Endothelial cell of umbilical vein (primary cell): ENCODE measurements at regions not wholly inside any gene's neighbourhood (a gene's known extent, or its start where the extent isn't known, plus 50 kb on each side); places are given as distances from the start of the nearest gene placed in this dataset.

Experiments used
- BruUV-seq: library from RNA; stranded (reverse); fragments of 400-500 nt; replicated peaks from 2 replicates; lab custom pipeline; 2021; lab: Mats Ljungman, UMichigan
- CTCF ChIA-PET: fragments of 300-600, 350-600 bp; sonication (Branson Sonifier 250); formaldehyde crosslinking; loops from one replicate; lab custom pipeline; 2021; ENCODE audit warnings: antibody characterized with exemption, inconsistent platforms; lab: Charles Lee
- POLR2A ChIA-PET: fragments of 300-600, 350-600 bp; sonication (Branson Sonifier 250); formaldehyde crosslinking; loops from one replicate; lab custom pipeline; 2021; ENCODE audit warnings: antibody characterized with exemption, inconsistent platforms; lab: Charles Lee
- DNase-seq: peaks from one replicate; pipeline ENCODE4 v3.0.0-alpha.2; 2011; ENCODE audit warnings: low read depth, low spot score
- FAIRE-seq: peaks from 2 replicates; lab custom pipeline; 2011; peaks lifted over from hg19 to GRCh38; lab: Jason Lieb, UNC
- H2AFZ ChIP-seq: 2 replicates; pipeline ENCODE4 v1.6.0; 2012; ENCODE audit warnings: low read depth, low read length, control low read depth, inconsistent platforms
- H3K27ac ChIP-seq: 2 replicates; pipeline ENCODE4 v1.5.1; 2011; ENCODE audit warnings: low read depth, mild to moderate bottlenecking, control low read depth, low read length, moderate library complexity; ENCODE audit not compliant: insufficient read depth
- H3K27me3 ChIP-seq, 2 experiments: 2 replicates each; pipeline versions ENCODE4 v1.6.0 to v1.6.1; 2011; ENCODE audit warnings: low read length in 2 of 2, mixed read lengths in 1 of 2; ENCODE audit not compliant: control insufficient read depth in 2 of 2, insufficient read depth in 2 of 2
- H3K36me3 ChIP-seq, 2 experiments: 2 replicates in 1 of 2; 3 replicates in 1 of 2; pipeline ENCODE4 v1.5.1; 2011; ENCODE audit warnings: low read length in 2 of 2, mild to moderate bottlenecking in 1 of 2, moderate library complexity in 1 of 2; ENCODE audit not compliant: control insufficient read depth in 2 of 2, insufficient read depth in 2 of 2; ENCODE audit errors: extremely low read depth in 1 of 2
- H3K4me1 ChIP-seq: 3 replicates; pipeline ENCODE4 v1.5.1; 2011; ENCODE audit warnings: mild to moderate bottlenecking, low read length; ENCODE audit not compliant: control insufficient read depth, insufficient read depth; ENCODE audit errors: extremely low read depth
- H3K4me2 ChIP-seq: 2 replicates; pipeline ENCODE4 v1.6.1; 2011; ENCODE audit warnings: low read length, control low read depth, mixed read lengths; ENCODE audit not compliant: insufficient read depth
- H3K4me3 ChIP-seq, 3 experiments: fragments of 200-600 bp in 1 of 3; sonication (generic), shearing (Covaris generic) in 1 of 3; replicated peaks in 1 of 3; 2 replicates each; pipeline ENCODE4 v1.5.1; 2011 to 2016; ENCODE audit warnings: control low read depth in 3 of 3, low read length in 3 of 3, mild to moderate bottlenecking in 2 of 3, inconsistent platforms in 1 of 3, low read depth in 1 of 3, moderate library complexity in 1 of 3; ENCODE audit not compliant: insufficient read depth in 1 of 3
- H3K79me2 ChIP-seq: 2 replicates; pipeline ENCODE4 v1.6.0; 2012; ENCODE audit warnings: low read length, inconsistent platforms; ENCODE audit not compliant: control insufficient read depth, insufficient read depth
- H3K9ac ChIP-seq: replicated peaks from 2 replicates; pipeline ENCODE3; 2011; ENCODE audit warnings: low read length, control low read depth; ENCODE audit not compliant: insufficient read depth; ENCODE audit errors: extremely low read depth
- H3K9me1 ChIP-seq: replicated peaks from 3 replicates; pipeline ENCODE4 v1.6.0; 2011; ENCODE audit warnings: mild to moderate bottlenecking, low read length; ENCODE audit not compliant: control insufficient read depth, insufficient read depth; ENCODE audit errors: extremely low read depth
- H3K9me3 ChIP-seq: replicated peaks from 2 replicates; pipeline ENCODE4 v1.5.1; 2012; ENCODE audit warnings: low read length, inconsistent platforms; ENCODE audit not compliant: control insufficient read depth, insufficient read depth
- H4K20me1 ChIP-seq: replicated peaks from 2 replicates; pipeline ENCODE3; 2011; ENCODE audit warnings: mild to moderate bottlenecking, low read length; ENCODE audit not compliant: control insufficient read depth, insufficient read depth; ENCODE audit errors: extremely low read depth
- EZH2 ChIP-seq: IDR thresholded peaks from 2 replicates; pipeline ENCODE4 v1.6.1; 2012; ENCODE audit warnings: borderline replicate concordance, low read depth, mild to moderate bottlenecking, moderate library complexity, low read length, inconsistent platforms; ENCODE audit not compliant: severe bottlenecking
- FOS ChIP-seq: IDR thresholded peaks from 2 replicates; pipeline ENCODE4 v1.6.1; 2011; ENCODE audit warnings: mild to moderate bottlenecking, low read length, moderate library complexity, borderline replicate concordance; ENCODE audit not compliant: insufficient read depth
- GATA2 ChIP-seq: IDR thresholded peaks from 2 replicates; pipeline ENCODE4 v1.7.0; 2011; ENCODE audit warnings: low read depth, mild to moderate bottlenecking, moderate library complexity, mixed read lengths, low read length; ENCODE audit not compliant: insufficient read length, insufficient read depth
- JUN ChIP-seq: IDR thresholded peaks from 2 replicates; pipeline ENCODE4 v1.6.1; 2011; ENCODE audit warnings: borderline replicate concordance, low read depth; ENCODE audit not compliant: insufficient read length, insufficient read depth
- MYC ChIP-seq: IDR thresholded peaks from one replicate; pipeline ENCODE4 v1.6.1; 2011; ENCODE audit warnings: mild to moderate bottlenecking, low read depth, low read length
- POLR2A ChIP-seq: IDR thresholded peaks from 2 replicates; pipeline ENCODE4 v1.6.1; 2012; ENCODE audit warnings: low read depth, mild to moderate bottlenecking, control low read depth, low read length
- POLR2AphosphoS5 ChIP-seq: IDR thresholded peaks from 2 replicates; pipeline ENCODE4 v1.6.1; 2012; ENCODE audit warnings: low read depth, mild to moderate bottlenecking, control low read depth, low read length, moderate library complexity; ENCODE audit not compliant: insufficient read depth
- dilution Hi-C: fragments of 300-500 bp; cut with MboI; formaldehyde crosslinking; loops from one replicate; pipeline ENCODE4 v1.15.0; 2019; ENCODE audit warnings: low sequenced_read_pairs; ENCODE audit not compliant: extremely low pct_ligation_motif_present
- intact Hi-C: fragments of 100-400 bp; cut with micrococcal nuclease; formaldehyde crosslinking; loops from one replicate; pipeline ENCODE4 v1.10.0; 2022
- TF ChIP-seq, protein P1 (sequence below), 2 donors: IDR thresholded peaks; 1 replicate in 1 of 2; 2 replicates in 1 of 2; pipeline ENCODE4 v1.5.1; 2011; ENCODE audit warnings: low read length in 2 of 2, mild to moderate bottlenecking in 2 of 2, moderate library complexity in 2 of 2, control low read depth in 1 of 2, inconsistent platforms in 1 of 2, low read depth in 1 of 2; ENCODE audit not compliant: insufficient read depth in 1 of 2; ENCODE audit errors: extremely low read depth in 1 of 2
- TF ChIP-seq, protein P2 (sequence below): IDR thresholded peaks from 2 replicates; pipeline ENCODE4 v1.6.1; 2011; ENCODE audit not compliant: insufficient read depth, insufficient read length

DNA sequence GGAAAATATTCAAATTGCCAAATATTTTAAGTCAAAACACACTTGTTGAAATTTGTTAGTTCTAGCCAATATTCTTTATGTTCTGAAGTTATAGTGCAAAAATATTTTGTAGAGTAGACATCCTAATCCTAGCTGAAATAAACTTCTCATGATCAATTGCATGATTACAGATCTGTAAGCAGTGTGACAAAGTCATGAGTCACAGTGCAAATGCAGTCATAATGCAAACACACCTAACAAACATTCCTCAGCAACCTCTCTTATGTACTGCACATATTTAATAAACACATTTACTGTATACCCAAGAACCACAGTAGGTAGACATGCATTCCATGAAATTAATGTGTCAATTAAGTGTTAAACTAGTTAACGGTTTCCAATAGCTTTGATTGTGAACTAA is 1857.4 kb downstream of the NCAM2 start:
- POLR2A ChIA-PET: no interaction called here

DNA sequence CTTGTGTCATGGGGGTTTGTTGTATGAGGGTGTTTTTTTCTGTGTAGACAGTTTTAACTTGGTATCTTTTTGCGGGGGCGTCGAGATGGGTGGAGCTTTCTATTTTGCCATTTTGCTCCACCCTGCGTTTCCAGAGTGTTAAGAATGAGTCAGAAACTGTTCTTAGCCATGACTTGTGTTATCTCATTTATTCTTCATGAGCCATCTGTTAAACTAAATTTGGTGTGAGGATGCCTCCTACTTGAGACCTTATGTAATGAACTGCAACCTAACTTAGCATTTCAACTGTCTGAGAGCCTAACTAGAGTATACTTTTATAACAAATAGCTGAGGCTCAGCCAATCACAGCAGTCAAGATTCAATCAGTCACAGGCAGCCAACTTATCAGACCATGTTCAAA is 1873.5 kb downstream of the NCAM2 start:
- dilution Hi-C loops (no loop called here), intact Hi-C loops (no loop called here)
- FAIRE-seq: no peak

More for the DNA sequence above, 1857.4 kb downstream of the NCAM2 start:
- H3K79me2 ChIP-seq: no peaks in the 10 kb centered on the region
- no peaks in the 10 kb centered on the region for H3K27me3 ChIP-seq
- H3K4me1 ChIP-seq: peaks cover 4% of the 10 kb centered on the region
- no peaks in the 10 kb centered on the region for H3K36me3 ChIP-seq
- H3K9me3 ChIP-seq: no peaks in the 10 kb centered on the region
- H4K20me1 ChIP-seq: no peaks in the 10 kb centered on the region
- H3K9me1 ChIP-seq: no peaks in the 10 kb centered on the region
- H3K27ac ChIP-seq: no peak overlapping the region
- H2AFZ ChIP-seq: no peak overlapping the region
- no peak overlapping the region for H3K4me3 ChIP-seq
- peak; percentile 57 for DNase-seq
- CTCF ChIA-PET: interaction anchor here (1.0 kb wide), 1 partner anchor 15 kb away, joined by 3 read pairs; no protein-coding TSS in a partner anchor
- H3K4me2 ChIP-seq: peak overlapping the region; percentile 1
- no TSS peak for BruUV-seq
- H3K9ac ChIP-seq: no peak overlapping the region
- no peak for TF ChIP-seq EZH2
- TF ChIP-seq GATA2: peak; percentile 50
- peak; percentile 67 for TF ChIP-seq JUN
- no peak for TF ChIP-seq POLR2AphosphoS5
- peak; percentile 88 for TF ChIP-seq FOS
- intact Hi-C loops: no loop called here
- dilution Hi-C loops: no loop called here
- FAIRE-seq: peak; percentile 70

More for the DNA sequence above, 1873.5 kb downstream of the NCAM2 start:
- Histone ChIP-seq H3K9me3 (no peaks in the 10 kb centered on the region), H3K4me2 (no peak overlapping the region), H3K4me1 (no peaks in the 10 kb centered on the region), H4K20me1 (no peaks in the 10 kb centered on the region), H3K4me3 (no peak overlapping the region), H3K27me3 (no peaks in the 10 kb centered on the region), H3K79me2 (no peaks in the 10 kb centered on the region), H3K27ac (no peak overlapping the region), H3K9ac (no peak overlapping the region), H2AFZ (no peak overlapping the region), H3K9me1 (no peaks in the 10 kb centered on the region), H3K36me3 (no peaks in the 10 kb centered on the region)
- TF ChIP-seq JUN (no peak), MYC (no peak), FOS (no peak), GATA2 (no peak), EZH2 (no peak), POLR2A (no peak), POLR2AphosphoS5 (no peak)
- TF ChIP-seq, protein P1, sequence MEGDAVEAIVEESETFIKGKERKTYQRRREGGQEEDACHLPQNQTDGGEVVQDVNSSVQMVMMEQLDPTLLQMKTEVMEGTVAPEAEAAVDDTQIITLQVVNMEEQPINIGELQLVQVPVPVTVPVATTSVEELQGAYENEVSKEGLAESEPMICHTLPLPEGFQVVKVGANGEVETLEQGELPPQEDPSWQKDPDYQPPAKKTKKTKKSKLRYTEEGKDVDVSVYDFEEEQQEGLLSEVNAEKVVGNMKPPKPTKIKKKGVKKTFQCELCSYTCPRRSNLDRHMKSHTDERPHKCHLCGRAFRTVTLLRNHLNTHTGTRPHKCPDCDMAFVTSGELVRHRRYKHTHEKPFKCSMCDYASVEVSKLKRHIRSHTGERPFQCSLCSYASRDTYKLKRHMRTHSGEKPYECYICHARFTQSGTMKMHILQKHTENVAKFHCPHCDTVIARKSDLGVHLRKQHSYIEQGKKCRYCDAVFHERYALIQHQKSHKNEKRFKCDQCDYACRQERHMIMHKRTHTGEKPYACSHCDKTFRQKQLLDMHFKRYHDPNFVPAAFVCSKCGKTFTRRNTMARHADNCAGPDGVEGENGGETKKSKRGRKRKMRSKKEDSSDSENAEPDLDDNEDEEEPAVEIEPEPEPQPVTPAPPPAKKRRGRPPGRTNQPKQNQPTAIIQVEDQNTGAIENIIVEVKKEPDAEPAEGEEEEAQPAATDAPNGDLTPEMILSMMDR (IDR thresholded peaks at IDR 0.05; ENCODE audit: extremely low read depth in 1 of 2, insufficient read depth in 1 of 2, low read depth in 1 of 2, low read length in 2 of 2): no peak
- TF ChIP-seq, protein P2, sequence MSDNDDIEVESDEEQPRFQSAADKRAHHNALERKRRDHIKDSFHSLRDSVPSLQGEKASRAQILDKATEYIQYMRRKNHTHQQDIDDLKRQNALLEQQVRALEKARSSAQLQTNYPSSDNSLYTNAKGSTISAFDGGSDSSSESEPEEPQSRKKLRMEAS: no peak
- no TSS peak for BruUV-seq
- ChIA-PET POLR2A (no interaction called here), CTCF (interaction anchor here (1.1 kb wide), 1 partner anchor 9 kb away, joined by 3 read pairs; no protein-coding TSS in a partner anchor)
- DNase-seq: no peak
